Lung (tissue), 11 donors: ENCODE measurements at regions not wholly inside any gene's neighbourhood (a gene's known extent, or its start where the extent isn't known, plus 50 kb on each side); places are given as distances from the start of the nearest gene placed in this dataset.

ENCODE experiments used
- ATAC-seq: fragments of 200-7000 bp; cut with Tn5 transposase; one replicate; pipeline ENCODE4 v1.9.1; 2020; ENCODE audit warnings: moderate number of reproducible peaks; ENCODE audit not compliant: insufficient read depth, low FRiP score
- DNase-seq, 3 donors: peaks; one replicate each; pipeline ENCODE4 v3.0.0-alpha.2; 2013 to 2017
- H3K27ac ChIP-seq, 2 donors: one replicate each; pipeline ENCODE4 v1.5.1; 2013; ENCODE audit warnings: mild to moderate bottlenecking in 2 of 2, moderate library complexity in 2 of 2, control low read depth in 1 of 2, inconsistent platforms in 1 of 2, low read depth in 1 of 2, low read length in 1 of 2
- H3K27me3 ChIP-seq, 3 donors: one replicate each; pipeline ENCODE4 v1.5.1; 2013; ENCODE audit warnings: low read length in 2 of 3; ENCODE audit not compliant: control insufficient read depth in 3 of 3, insufficient read depth in 3 of 3
- H3K36me3 ChIP-seq, 4 donors: one replicate each; pipeline ENCODE4 v1.5.1; 2013; ENCODE audit warnings: low read length in 4 of 4, mild to moderate bottlenecking in 1 of 4, moderate library complexity in 1 of 4; ENCODE audit not compliant: control insufficient read depth in 4 of 4, insufficient read depth in 4 of 4
- H3K4me1 ChIP-seq, 5 donors: one replicate each; pipeline ENCODE4 v1.5.1; 2013; ENCODE audit warnings: low read length in 5 of 5, mild to moderate bottlenecking in 2 of 5, moderate library complexity in 1 of 5; ENCODE audit not compliant: control insufficient read depth in 5 of 5, insufficient read depth in 5 of 5
- H3K4me3 ChIP-seq: one replicate; pipeline ENCODE4 v1.5.1; 2013; ENCODE audit warnings: mild to moderate bottlenecking, control low read depth, moderate library complexity
- H3K9ac ChIP-seq, 2 donors: one replicate each; pipeline ENCODE4 v1.5.1; 2013; ENCODE audit warnings: low read length in 2 of 2, control low read depth in 1 of 2; ENCODE audit not compliant: insufficient read depth in 1 of 2
- H3K9me3 ChIP-seq, 4 donors: one replicate each; pipeline ENCODE4 v1.5.1; 2013; ENCODE audit warnings: low read length in 3 of 4, mild to moderate bottlenecking in 1 of 4, moderate library complexity in 1 of 4; ENCODE audit not compliant: control insufficient read depth in 4 of 4, insufficient read depth in 3 of 4
- WGBS, 2 donors: extraction: QIAGEN DNeasy Blood & Tissue Kit; methylation state at CpG; one replicate each; pipeline ENCODE4 v1.1.7; 2013; 5-methylcytosine and 5-hydroxymethylcytosine counted together
- TF ChIP-seq, protein P1 (sequence below): IDR thresholded peaks from 2 replicates; pipeline ENCODE4 v1.5.1; 2012; ENCODE audit warnings: mild to moderate bottlenecking; ENCODE audit errors: control extremely low read depth, extremely low read depth
- donor health status: control.
- donor health status: control.
- donor health status: Bipolar disorder and iron deficiency.
- donor health status: healthy.
- donor health status: DM: yes; HTN: yes; CAD: no.

DNA sequence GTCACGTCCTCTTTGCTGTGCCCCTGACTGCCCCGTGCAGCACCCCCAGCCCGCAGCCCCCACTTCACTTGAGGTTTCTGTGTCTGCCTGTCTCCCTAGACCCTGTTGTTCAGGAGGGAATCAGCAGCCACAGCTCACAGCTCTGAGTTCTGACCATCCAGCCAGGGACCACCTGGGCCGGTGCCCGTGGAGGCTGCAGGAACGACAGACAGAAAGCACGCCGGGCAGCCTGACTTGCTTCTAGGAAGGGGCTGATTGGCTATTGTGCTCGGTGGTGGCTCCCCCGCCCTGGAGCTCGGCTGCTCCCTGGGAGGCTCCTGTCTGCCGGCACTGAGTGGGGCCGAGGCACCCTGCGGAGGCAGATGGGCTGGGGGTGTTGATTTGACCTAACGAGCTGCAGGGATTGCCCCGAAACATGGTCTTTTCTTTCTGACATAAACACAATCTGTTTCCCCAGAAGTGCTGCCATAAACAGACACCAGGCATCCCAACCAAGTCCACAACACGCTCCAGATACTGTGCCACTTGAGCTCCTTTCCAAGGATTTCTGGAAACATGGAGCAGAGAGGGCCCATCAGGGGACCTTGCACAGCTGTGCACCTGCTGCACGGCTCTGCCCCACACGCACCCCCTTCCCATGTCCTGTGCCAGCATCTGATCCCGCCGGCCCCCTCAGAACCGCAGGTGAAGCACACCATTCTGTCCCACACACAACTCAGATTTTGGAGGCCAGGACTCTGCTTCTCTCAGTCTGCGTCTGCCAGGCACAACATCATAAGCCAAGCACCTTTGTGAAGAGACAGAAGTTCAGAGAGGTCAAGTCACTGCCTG is 855.9 kb downstream of the TBC1D22A start:
- Histone ChIP-seq H3K4me3 (no peak overlapping the region), H3K27ac (no peak overlapping the region), H3K9ac (no peak overlapping the region), H3K9me3 (peaks cover 0 to 3% (median 0%) of the 10 kb centered on the region in 4 donors), H3K36me3 (no peaks in the 10 kb centered on the region), H3K4me1 (no peaks in the 10 kb centered on the region), H3K27me3 (peaks cover 0 to 8% (median 0%) of the 10 kb centered on the region in 3 donors)
- no peak for ATAC-seq
- WGBS, 2 donors = 31 to 40% methylated on average over 23 of the region's 23 CpGs
- TF ChIP-seq, protein P1, sequence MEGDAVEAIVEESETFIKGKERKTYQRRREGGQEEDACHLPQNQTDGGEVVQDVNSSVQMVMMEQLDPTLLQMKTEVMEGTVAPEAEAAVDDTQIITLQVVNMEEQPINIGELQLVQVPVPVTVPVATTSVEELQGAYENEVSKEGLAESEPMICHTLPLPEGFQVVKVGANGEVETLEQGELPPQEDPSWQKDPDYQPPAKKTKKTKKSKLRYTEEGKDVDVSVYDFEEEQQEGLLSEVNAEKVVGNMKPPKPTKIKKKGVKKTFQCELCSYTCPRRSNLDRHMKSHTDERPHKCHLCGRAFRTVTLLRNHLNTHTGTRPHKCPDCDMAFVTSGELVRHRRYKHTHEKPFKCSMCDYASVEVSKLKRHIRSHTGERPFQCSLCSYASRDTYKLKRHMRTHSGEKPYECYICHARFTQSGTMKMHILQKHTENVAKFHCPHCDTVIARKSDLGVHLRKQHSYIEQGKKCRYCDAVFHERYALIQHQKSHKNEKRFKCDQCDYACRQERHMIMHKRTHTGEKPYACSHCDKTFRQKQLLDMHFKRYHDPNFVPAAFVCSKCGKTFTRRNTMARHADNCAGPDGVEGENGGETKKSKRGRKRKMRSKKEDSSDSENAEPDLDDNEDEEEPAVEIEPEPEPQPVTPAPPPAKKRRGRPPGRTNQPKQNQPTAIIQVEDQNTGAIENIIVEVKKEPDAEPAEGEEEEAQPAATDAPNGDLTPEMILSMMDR = no peak
- DNase-seq = no peak

DNA sequence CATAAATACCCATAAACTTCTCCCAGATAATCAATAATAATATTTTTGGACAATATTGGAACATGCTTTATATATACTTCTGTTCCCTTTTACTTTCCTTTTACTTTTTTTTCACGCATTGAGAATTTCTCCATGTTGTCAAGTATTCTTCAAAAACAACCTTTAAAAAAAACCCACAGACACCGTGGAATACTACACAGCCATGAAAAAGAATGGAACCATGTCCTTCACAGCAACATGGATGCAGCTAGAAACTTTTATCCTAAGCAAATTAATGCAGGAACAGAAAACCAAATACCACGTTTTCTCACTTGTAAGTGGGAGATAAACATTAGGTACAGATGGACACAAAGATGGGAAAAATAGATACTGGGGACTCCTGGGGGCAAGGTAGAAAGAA is 854.7 kb downstream of the TBC1D22A start:
- Histone ChIP-seq H3K4me1 (no peaks in the 10 kb centered on the region), H3K36me3 (no peaks in the 10 kb centered on the region), H3K4me3 (no peak overlapping the region), H3K27ac (no peak overlapping the region), H3K27me3 (peaks cover 0 to 8% (median 0%) of the 10 kb centered on the region in 3 donors), H3K9ac (no peak overlapping the region), H3K9me3 (peaks cover 0 to 3% (median 0%) of the 10 kb centered on the region in 4 donors)
- ATAC-seq = no peak
- 83 to 93% methylated on average over 3 of the region's 3 CpGs for WGBS, 2 donors
- TF ChIP-seq, protein P1 = no peak
- no peak for DNase-seq

DNA sequence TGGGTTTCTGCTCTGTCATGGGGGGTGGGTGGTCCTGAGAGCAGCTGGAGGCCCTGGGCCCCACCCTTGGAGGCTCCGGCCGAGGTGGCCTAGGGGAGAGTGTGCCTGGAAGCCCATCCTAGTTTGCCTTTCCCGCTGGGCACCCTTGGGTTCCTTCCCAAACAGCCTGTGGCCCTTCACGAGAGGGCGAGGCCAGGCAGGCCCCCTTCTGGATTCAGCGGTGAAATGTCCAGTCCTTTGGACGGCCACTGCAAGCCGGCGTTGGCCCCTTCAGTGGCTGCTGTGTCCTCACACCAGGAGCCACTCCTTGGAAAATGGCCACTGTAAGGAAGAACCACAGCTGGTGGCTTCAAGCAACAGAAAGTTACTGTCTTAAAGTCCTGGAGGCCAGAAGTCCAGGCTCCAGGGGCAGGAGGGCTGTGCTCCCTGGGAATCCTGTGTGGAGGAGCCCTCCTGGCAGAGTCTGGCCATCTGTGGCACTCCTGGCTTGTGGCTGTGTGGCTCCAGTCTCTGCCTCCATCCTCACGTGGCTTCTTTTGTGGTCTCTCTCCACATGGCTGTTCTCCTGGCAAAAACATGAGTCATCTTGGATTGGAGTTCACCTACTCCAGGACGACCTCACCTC is 854.1 kb downstream of the TBC1D22A start:
- Histone ChIP-seq H3K27me3 (peaks cover 0 to 8% (median 0%) of the 10 kb centered on the region in 3 donors), H3K9me3 (peaks cover 0 to 3% (median 0%) of the 10 kb centered on the region in 4 donors), H3K36me3 (no peaks in the 10 kb centered on the region), H3K27ac (no peak overlapping the region), H3K4me1 (no peaks in the 10 kb centered on the region), H3K4me3 (no peak overlapping the region), H3K9ac (no peak overlapping the region)
- TF ChIP-seq, protein P1 = no peak
- DNase-seq (no peak), ATAC-seq (no peak)
- 83 to 96% methylated on average over 11 of the region's 11 CpGs for whole genome bisulfite sequencing, 2 donors
